Fibroblast of skin of scalp (primary cell): ENCODE measurements at regions not wholly inside any gene's neighbourhood (a gene's known extent, or its start where the extent isn't known, plus 50 kb on each side); places are given as distances from the start of the nearest gene placed in this dataset.
"Not testable (repeated sequence)": the region's sequence is repeated elsewhere in the genome, so short reads cannot be mapped to it uniquely, and the experiment has no call there.

Experiments
- DNase-seq: peaks from one replicate; pipeline ENCODE4 v3.0.0-alpha.2; 2013

DNA sequence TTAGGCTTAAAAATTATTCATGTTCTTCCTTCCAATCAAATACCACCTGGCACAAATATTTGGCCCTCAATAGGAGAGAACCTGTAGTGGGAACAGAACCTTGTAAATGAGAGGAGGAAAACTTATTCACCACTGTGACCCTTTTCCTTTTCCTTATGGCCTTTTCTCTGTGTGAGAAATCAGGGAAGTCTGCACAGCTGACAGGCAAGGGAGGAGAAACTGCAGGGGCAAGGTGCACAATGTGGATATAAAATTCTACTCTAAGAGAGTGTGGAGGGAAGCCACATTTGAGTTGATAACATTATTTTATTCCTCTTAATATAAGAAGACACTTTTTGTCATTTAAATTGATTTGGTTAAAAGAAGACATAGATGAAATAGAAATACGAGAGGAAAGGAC, 1247.0 kb upstream of the CHAC2 start:
- DNase-seq = no peak

DNA sequence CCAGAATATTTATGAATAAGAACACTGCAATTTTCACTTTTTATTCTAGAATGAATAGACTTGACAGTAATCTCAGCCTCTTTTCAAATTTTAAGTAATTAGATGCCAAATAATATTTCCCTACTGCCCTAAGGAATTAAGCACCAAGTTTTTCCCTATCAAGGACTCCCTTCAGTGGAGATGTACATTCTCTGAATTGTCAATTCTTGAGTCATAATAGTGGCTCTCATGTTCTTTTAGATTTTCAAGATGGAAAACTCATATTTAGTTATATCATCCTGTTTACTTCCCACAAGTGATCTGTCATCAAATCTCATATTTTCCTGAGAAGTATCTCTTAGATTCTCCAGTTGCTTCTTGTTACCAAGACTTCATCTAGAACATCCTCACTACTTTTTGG, 1248.9 kb upstream of the CHAC2 start:
- peak; percentile 53 for DNase-seq

DNA sequence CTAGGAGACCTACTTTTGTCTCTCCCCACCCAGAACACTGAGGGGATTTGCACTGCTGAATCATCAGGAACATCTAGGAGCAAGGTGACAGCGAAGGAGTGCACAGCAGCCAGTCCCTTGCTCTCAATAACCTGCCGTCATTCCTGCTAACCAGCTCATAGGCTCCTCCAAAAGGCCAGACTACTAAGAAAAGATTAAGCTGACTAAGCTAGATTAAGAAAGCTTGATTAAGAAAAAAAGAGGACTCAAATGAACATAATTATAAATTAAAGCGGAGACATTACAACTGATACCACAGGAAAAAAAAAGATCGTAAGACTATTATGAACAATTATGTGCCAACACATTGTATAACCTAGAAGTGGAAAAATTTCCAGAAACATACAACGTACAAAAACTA, 1254.8 kb upstream of the CHAC2 start:
- DNase-seq = no peak

DNA sequence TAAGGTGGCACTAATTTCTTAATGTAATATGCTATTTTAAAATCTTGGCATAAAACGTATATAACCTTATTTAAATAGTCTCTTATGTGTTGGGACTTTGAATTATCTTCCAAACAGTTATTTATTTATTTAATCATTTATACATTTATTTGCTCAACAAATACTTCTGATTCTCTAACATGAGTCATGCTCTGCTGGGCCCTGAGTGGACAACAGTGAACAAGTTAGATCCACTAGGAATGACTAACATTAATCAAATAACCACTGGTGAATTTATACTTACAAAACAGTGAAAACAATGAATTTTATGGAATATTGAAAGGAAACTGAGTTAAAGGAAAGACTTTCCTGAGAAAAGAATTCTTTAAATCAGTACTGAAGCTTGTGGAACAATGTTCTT, 1257.2 kb upstream of the CHAC2 start:
- peak; percentile 49 for DNase-seq

DNA sequence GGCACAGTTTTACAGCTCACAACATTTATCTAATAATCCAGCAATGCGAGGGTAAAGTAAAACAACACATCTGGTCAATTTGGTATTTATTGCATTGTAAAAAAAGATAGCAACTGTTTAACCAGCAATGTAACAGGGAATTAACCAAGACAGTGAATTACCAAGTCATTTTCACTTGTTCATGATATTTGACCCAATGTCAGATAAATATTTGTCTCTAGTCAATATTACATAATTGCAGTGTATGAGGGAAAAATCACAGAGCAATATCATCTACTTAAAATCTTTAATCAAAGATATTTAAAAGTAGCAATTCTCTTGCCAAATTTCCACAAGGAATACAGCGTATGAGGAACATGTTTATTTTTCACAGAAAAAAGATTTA, 1265.1 kb upstream of the CHAC2 start:
- no peak for DNase-seq

- no peak for DNase-seq
These were observed 1265.7 kb upstream of the CHAC2 start for GRCh38 chr2:52501715-52502475.

GRCh38 chr2:52500561-52500960, 1267.0 kb upstream of the CHAC2 start:
- DNase-seq = no peak

DNA sequence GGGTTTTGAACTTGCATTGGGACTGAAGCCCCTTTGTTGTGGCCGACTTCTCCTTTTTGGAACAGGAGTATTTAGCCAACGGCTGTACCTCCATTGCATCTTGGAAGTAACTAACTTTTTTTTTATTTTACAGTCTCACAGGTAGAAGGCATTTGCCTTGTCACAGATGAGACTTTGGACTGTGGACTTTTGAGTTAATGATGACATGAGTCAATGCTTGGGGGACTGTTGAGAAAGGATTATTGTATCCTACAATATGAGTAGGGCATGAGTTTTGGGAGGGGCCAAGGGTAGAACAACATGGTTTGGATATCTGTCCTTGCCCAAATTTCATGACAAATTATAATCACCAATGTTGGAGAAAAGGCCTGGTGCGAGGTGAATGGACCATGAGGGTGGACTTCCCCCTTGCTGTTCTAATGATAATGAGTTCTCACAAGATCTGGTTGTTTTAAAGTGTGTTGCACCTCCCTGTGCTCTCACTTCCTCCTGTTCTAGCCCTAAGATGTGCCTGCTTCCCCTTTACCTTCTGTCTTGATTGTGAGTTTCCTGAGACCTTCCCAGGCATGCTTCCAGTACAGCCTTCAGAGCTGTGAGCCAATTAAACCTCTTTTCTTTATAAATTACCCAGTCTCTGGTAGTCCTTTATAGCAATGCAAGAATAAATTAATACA, 1269.4 kb upstream of the CHAC2 start:
- DNase-seq = no peak

DNA sequence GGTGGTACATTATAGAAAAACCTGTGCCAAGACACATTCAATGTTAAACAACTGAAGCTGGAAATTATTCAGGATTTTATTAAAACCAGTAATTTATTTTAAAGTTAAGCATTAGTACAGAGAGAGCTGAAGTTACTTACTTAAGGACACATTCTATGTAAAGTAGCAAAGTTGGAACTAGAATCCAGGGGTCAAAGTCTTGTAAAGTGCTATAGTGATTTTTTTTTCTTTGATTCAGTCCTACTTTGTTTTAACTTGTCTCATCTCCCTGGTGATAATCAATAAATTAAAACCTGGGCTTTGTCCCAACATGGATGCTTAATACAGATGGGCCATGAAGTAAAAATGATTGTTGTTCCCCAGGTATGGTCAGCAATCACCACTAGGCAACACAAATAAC, 1271.8 kb upstream of the CHAC2 start:
- DNase-seq = no peak

DNA sequence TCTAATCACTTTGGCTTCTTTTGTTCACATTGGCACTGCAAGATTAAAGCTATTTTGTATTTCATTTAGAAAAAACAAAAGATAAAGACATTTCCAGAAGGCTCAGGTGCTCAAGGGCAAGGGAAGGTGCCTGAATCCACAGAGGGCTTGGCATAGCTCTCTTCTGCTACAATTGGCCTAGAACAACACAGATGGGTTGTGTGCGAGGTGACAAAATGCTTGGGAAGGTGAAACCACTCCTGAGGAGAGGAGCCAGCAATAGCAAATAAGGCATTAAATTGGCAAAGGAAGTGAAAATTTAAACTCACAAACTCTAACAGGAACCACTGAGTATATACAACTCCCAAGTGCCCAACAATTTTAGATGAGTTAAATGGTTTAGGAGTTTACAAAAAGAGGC, 1290.4 kb upstream of the CHAC2 start:
- DNase-seq = no peak

GRCh38 chr2:52475590-52475989, 1292.0 kb upstream of the CHAC2 start:
- no peak for DNase-seq

DNA sequence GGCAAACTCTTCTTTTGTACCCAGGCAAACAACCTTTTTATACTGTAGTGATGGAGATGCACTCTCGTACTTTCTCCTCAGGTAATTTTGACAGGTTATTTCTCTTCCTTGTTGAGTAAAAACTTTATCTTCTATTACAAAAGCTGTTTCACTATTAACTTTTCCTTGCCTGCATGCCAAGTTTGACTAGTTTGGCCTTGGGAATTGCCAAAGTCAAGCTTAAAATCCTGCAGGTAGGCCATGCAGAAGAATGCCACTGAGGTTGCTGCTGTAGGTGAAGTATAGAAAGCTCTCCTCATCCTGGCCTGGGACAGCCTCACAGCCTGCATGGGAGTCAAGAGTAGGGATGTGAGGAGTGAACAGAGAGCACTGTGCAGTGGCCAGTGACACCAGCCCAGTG, 1293.5 kb upstream of the CHAC2 start:
- no peak for DNase-seq

GRCh38 chr2:52473526-52473925, 1294.1 kb upstream of the CHAC2 start:
- no peak for DNase-seq

DNA sequence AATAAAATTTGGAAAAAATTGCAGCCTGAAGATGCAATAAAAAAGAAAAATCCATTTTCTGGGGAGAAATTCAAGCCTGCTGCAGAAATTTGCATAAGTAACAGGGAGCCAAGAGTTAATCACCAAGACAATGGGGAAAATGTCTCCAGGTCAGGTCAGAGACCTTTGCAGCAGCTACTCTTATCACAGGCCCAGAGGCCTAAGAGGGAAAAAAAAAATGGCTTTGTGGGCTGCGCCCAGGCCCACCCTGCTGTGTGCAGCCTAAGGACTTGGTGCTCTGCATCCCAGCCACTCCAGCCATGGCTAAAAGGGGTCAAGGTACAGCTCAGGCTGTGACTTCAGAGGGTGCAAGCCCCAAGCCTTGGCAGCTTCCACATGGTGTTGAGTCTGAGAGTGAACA, 1297.1 kb upstream of the CHAC2 start:
- not testable (repeated sequence) for DNase-seq

DNA sequence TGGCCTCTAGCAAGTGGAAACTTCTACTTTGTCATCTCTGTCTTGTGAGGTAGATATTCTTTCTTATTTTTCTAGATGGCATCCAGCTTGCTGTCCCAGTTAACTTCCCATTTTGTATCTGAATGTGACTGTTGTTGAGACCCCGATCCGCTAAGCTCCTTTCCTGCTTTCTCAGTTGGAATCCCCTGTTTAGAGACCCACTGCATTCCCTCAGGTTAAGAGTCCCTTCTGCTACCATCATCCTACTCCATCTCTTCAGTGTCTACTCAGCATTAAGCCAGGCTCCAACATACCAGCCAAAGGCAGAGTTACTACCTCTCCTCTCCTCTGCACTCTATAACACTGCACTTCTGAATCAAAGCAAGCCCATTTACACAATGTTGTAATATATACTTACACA, 1300.4 kb upstream of the CHAC2 start:
- no peak for DNase-seq

DNA sequence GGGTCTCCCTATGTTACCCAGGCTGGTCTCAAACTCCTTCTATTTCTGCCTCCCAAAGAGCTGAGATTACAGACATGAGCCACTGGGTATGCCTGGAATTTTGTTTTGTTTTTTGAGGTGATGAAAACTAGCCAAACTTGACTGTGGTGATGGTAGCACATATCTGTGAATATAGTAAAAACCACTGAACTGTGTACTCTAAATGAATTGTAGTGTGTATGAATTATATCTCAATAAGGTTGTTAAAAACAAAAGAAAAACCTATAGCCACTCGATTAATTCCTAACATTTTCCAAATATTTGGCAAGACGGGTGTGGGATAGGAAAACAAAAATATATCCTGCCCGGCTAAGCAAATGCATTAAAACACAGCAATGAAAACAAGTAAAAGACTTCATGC, 1302.3 kb upstream of the CHAC2 start:
- peak; percentile 73 for DNase-seq

GRCh38 chr2:52463457-52463856, 1304.1 kb upstream of the CHAC2 start:
- DNase-seq = no peak

- no peak for DNase-seq
These were observed 1310.8 kb upstream of the CHAC2 start for GRCh38 chr2:52456561-52457377.

- no peak for DNase-seq
These were observed 1312.6 kb upstream of the CHAC2 start for GRCh38 chr2:52454962-52455361.

- DNase-seq = no peak
These were observed 1315.4 kb upstream of the CHAC2 start for GRCh38 chr2:52452201-52452600.

DNA sequence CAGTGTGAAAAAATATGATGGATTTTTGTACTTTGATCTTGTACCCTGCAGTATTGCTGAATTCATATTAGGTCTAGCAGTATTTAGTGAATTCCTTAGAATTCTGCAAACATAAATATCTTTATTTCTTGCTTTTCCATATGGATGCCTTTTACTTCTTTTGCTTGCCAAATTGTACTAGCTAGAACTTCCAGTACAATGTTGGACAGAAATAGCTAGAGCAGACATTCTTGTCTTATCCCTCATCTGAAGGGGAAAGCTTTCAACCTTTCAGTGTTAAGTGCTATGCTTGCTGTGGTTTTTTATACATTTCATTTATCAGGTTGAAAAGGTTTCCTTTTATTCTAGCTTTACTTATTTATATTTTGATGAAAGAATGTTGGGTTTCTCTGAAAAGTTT, 1321.9 kb upstream of the CHAC2 start:
- no peak for DNase-seq

- no peak for DNase-seq
These were observed 1336.2 kb upstream of the CHAC2 start for GRCh38 chr2:52431352-52431760.

- no peak for DNase-seq
These were observed 1337.9 kb upstream of the CHAC2 start for GRCh38 chr2:52429740-52430139.

- no peak for DNase-seq
These were observed 1338.4 kb upstream of the CHAC2 start for GRCh38 chr2:52429171-52429570.
